SK-N-SH (cell line): ENCODE measurements at regions not wholly inside any gene's neighbourhood (a gene's known extent, or its start where the extent isn't known, plus 50 kb on each side); places are given as distances from the start of the nearest gene placed in this dataset.

ENCODE experiments used
- CTCF ChIA-PET: fragments of 300-600, 350-600 bp; formaldehyde crosslinking; extraction: SDS; loops from one replicate; lab custom pipeline; 2021; lab: Yijun Ruan, JAX
- POLR2A ChIA-PET: fragments of 350-600 bp; sonication (Branson Sonifier 250); formaldehyde crosslinking; extraction: SDS; loops from one replicate; lab custom pipeline; 2020; ENCODE audit warnings: antibody characterized with exemption, inconsistent platforms; lab: Yijun Ruan, JAX
- DNase-seq: peaks from one replicate; pipeline ENCODE4 v3.0.0; 2012
- H2AFZ ChIP-seq: fragments of 200-600 bp; sonication (generic); 2 replicates; pipeline ENCODE4 v1.8.1; 2016; ENCODE audit warnings: antibody characterized with exemption, mild to moderate bottlenecking, low read depth
- H3F3A ChIP-seq: fragments of 200-600 bp; sonication (generic); replicated peaks from 2 replicates; pipeline ENCODE3; 2016; ENCODE audit warnings: antibody characterized with exemption, mild to moderate bottlenecking; ENCODE audit not compliant: insufficient read depth
- H3K27ac ChIP-seq, 2 experiments: fragments of 200-500 bp in 1 of 2; fragments of 200-600 bp in 1 of 2; sonication (Bioruptor generic) in 1 of 2; sonication (generic), shearing (Covaris generic) in 1 of 2; 2 replicates each; pipeline versions ENCODE4 v1.5.1 to v1.6.1; 2014 to 2016; ENCODE audit warnings: low read depth in 2 of 2, inconsistent platforms in 1 of 2, low read length in 1 of 2, mild to moderate bottlenecking in 1 of 2, mixed read lengths in 1 of 2
- H3K27me3 ChIP-seq: fragments of 200-600 bp; sonication (generic), shearing (Covaris generic); 2 replicates; pipeline ENCODE4 v1.6.1; 2016; ENCODE audit warnings: mixed run types; ENCODE audit not compliant: insufficient read depth
- H3K36me3 ChIP-seq, 2 experiments: fragments of 200-500 bp in 1 of 2; fragments of 200-600 bp in 1 of 2; sonication (Bioruptor generic) in 1 of 2; sonication (generic) in 1 of 2; replicated peaks in 1 of 2; 2 replicates each; pipeline versions ENCODE3 to v1.5.1; 2014 to 2016; ENCODE audit warnings: low read length in 1 of 2, mild to moderate bottlenecking in 1 of 2; ENCODE audit not compliant: insufficient read depth in 2 of 2, control insufficient read depth in 1 of 2
- H3K4me1 ChIP-seq, 2 experiments: fragments of 200-500 bp in 1 of 2; fragments of 200-600 bp in 1 of 2; sonication (Bioruptor generic) in 1 of 2; sonication (generic), shearing (Covaris generic) in 1 of 2; 2 replicates each; pipeline versions ENCODE4 v1.5.1 to v1.6.1; 2014 to 2016; ENCODE audit warnings: low read depth in 1 of 2, low read length in 1 of 2, mixed run types in 1 of 2; ENCODE audit not compliant: insufficient read depth in 2 of 2, control insufficient read depth in 1 of 2
- H3K4me2 ChIP-seq: fragments of 200-600 bp; sonication (generic), shearing (Covaris generic); 2 replicates; pipeline ENCODE4 v1.6.1; 2017; ENCODE audit warnings: mixed run types
- H3K4me3 ChIP-seq, 2 experiments: fragments of 200-500 bp in 1 of 2; fragments of 200-600 bp in 1 of 2; sonication (Bioruptor generic) in 1 of 2; sonication (generic), shearing (Covaris generic) in 1 of 2; 2 replicates each; pipeline versions ENCODE4 v1.5.1 to v1.8.1; 2014 to 2016; ENCODE audit warnings: low read depth in 2 of 2, inconsistent platforms in 1 of 2, low read length in 1 of 2, mild to moderate bottlenecking in 1 of 2, mixed read lengths in 1 of 2, moderate library complexity in 1 of 2
- H3K79me2 ChIP-seq: fragments of 200-600 bp; sonication (generic); 2 replicates; pipeline ENCODE4 v1.8.1; 2017; ENCODE audit warnings: mild to moderate bottlenecking; ENCODE audit not compliant: insufficient read depth
- H3K9ac ChIP-seq: fragments of 200-600 bp; sonication (generic); 2 replicates; pipeline ENCODE4 v1.6.1; 2017; ENCODE audit warnings: mixed run types
- H3K9me2 ChIP-seq: fragments of 200-600 bp; sonication (generic); 2 replicates; pipeline ENCODE4 v1.6.1; 2017; ENCODE audit warnings: mixed run types
- H3K9me3 ChIP-seq: fragments of 200-600 bp; sonication (generic); 2 replicates; pipeline ENCODE4 v1.6.1; 2017; ENCODE audit warnings: mixed run types, mild to moderate bottlenecking, moderate library complexity
- H4K20me1 ChIP-seq: fragments of 200-600 bp; sonication (generic); 2 replicates; pipeline ENCODE4 v1.6.1; 2017; ENCODE audit warnings: mild to moderate bottlenecking, mixed run types; ENCODE audit not compliant: insufficient read depth
- FOXM1 ChIP-seq: IDR thresholded peaks from 2 replicates; pipeline ENCODE4 v1.4.0; 2012; ENCODE audit warnings: low read depth, mild to moderate bottlenecking
- GABPA ChIP-seq: IDR thresholded peaks from 2 replicates; pipeline ENCODE4 v1.4.0; 2012; ENCODE audit warnings: low read depth, mild to moderate bottlenecking
- NFIC ChIP-seq: IDR thresholded peaks from 2 replicates; pipeline ENCODE4 v1.4.0; 2012; ENCODE audit warnings: borderline replicate concordance
- REST ChIP-seq: IDR thresholded peaks from 2 replicates; pipeline ENCODE4 v1.6.1; 2012; ENCODE audit warnings: mild to moderate bottlenecking, low read depth, low read length, moderate library complexity
- RXRA ChIP-seq: IDR thresholded peaks from 2 replicates; pipeline ENCODE4 v1.4.0; 2012; ENCODE audit warnings: low read depth, mild to moderate bottlenecking, borderline replicate concordance
- WGBS: methylation state at CpG from one replicate; pipeline ENCODE4 v1.1.6; 2017; ENCODE audit warnings: low lambda C conversion rate; 5-methylcytosine and 5-hydroxymethylcytosine counted together
- TF ChIP-seq, protein P1 (sequence below): IDR thresholded peaks from 2 replicates; pipeline ENCODE4; 2012
- TF ChIP-seq, protein P2 (sequence below): fragments of 150-350 bp; IDR thresholded peaks from 2 replicates; pipeline ENCODE4 v1.6.1; 2016; ENCODE audit warnings: mild to moderate bottlenecking, low read depth, low read length
- TF ChIP-seq, protein P3 (sequence below): fragments of 200-600 bp; sonication (generic); IDR thresholded peaks from 2 replicates; pipeline ENCODE4 v1.6.1; 2017; ENCODE audit warnings: antibody characterized with exemption, mild to moderate bottlenecking, moderate library complexity

DNA sequence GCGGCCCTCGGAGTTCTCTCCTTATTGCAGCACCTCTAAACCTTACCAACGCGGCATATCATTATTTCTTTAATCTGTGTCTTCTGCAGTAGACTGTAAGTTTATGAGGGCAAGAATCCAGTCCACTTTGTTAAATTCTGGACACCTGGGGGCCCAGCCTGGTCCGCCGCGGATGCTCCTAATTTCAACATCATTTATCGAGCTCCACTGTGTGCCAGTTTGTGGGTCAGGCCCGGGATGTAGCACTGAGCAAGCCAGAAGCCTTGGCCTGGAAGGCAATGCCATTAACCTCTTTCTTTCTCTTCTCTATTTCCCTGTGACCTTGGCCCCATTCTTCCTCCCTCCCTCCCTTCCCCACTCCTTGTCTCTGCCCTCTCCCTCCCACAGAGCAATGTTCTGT lies 70.6 kb upstream of the CACNA1E start (continued):
- TF ChIP-seq, protein P1, sequence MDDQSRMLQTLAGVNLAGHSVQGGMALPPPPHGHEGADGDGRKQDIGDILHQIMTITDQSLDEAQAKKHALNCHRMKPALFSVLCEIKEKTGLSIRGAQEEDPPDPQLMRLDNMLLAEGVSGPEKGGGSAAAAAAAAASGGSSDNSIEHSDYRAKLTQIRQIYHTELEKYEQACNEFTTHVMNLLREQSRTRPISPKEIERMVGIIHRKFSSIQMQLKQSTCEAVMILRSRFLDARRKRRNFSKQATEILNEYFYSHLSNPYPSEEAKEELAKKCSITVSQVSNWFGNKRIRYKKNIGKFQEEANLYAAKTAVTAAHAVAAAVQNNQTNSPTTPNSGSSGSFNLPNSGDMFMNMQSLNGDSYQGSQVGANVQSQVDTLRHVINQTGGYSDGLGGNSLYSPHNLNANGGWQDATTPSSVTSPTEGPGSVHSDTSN = no peak
- no peak for TF ChIP-seq GABPA
- no peak for TF ChIP-seq REST

GRCh38 chr1:181413195-181413815 lies 70.0 kb upstream of the CACNA1E start:
- H3K9me3 ChIP-seq = no peaks in the 10 kb centered on the region
- no peaks in the 10 kb centered on the region for H3K36me3 ChIP-seq
- no peak overlapping the region for H3K27ac ChIP-seq
- H3K4me1 ChIP-seq = no peaks in the 10 kb centered on the region
- POLR2A ChIA-PET = no interaction called here
- no peak for DNase-seq
- no peak overlapping the region for H3K9ac ChIP-seq
- H4K20me1 ChIP-seq = no peaks in the 10 kb centered on the region
- no peaks in the 10 kb centered on the region for H3K9me2 ChIP-seq
- H2AFZ ChIP-seq = no peak overlapping the region
- H3K4me2 ChIP-seq = no peak overlapping the region
- H3K79me2 ChIP-seq = no peaks in the 10 kb centered on the region
- no peak overlapping the region for H3K4me3 ChIP-seq
- CTCF ChIA-PET = interaction anchor here (3.4 kb wide), 1 partner anchor 223 kb away, joined by 10 read pairs; no protein-coding TSS in a partner anchor
- WGBS = 60% methylated on average over 18 of the region's 56 CpGs
- TF ChIP-seq, protein P2, sequence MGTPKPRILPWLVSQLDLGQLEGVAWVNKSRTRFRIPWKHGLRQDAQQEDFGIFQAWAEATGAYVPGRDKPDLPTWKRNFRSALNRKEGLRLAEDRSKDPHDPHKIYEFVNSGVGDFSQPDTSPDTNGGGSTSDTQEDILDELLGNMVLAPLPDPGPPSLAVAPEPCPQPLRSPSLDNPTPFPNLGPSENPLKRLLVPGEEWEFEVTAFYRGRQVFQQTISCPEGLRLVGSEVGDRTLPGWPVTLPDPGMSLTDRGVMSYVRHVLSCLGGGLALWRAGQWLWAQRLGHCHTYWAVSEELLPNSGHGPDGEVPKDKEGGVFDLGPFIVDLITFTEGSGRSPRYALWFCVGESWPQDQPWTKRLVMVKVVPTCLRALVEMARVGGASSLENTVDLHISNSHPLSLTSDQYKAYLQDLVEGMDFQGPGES = no peak
- TF ChIP-seq NFIC (no peak), FOXM1 (no peak), RXRA (no peak)
- TF ChIP-seq, protein P3, sequence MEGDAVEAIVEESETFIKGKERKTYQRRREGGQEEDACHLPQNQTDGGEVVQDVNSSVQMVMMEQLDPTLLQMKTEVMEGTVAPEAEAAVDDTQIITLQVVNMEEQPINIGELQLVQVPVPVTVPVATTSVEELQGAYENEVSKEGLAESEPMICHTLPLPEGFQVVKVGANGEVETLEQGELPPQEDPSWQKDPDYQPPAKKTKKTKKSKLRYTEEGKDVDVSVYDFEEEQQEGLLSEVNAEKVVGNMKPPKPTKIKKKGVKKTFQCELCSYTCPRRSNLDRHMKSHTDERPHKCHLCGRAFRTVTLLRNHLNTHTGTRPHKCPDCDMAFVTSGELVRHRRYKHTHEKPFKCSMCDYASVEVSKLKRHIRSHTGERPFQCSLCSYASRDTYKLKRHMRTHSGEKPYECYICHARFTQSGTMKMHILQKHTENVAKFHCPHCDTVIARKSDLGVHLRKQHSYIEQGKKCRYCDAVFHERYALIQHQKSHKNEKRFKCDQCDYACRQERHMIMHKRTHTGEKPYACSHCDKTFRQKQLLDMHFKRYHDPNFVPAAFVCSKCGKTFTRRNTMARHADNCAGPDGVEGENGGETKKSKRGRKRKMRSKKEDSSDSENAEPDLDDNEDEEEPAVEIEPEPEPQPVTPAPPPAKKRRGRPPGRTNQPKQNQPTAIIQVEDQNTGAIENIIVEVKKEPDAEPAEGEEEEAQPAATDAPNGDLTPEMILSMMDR = no peak
- no peaks in the 10 kb centered on the region for H3K27me3 ChIP-seq
- H3F3A ChIP-seq = no peaks in the 10 kb centered on the region
